Testis (tissue), 2 donors: ENCODE measurements at regions not wholly inside any gene's neighbourhood (a gene's known extent, or its start where the extent isn't known, plus 50 kb on each side); places are given as distances from the start of the nearest gene placed in this dataset.

Experiments
- DNase-seq: peaks from one replicate; pipeline ENCODE4 v3.0.0-alpha.2; 2019
- H3K27ac ChIP-seq, 2 donors: fragments of 200-600 bp; sonication (generic); one replicate each; pipeline ENCODE4 v1.5.1; 2019
- H3K27me3 ChIP-seq: fragments of 200-600 bp; sonication (generic); one replicate; pipeline ENCODE4 v1.5.1; 2019
- H3K36me3 ChIP-seq: fragments of 200-600 bp; sonication (generic); one replicate; pipeline ENCODE4 v1.5.1; 2017; ENCODE audit warnings: low read depth; ENCODE audit errors: missing control alignments
- H3K4me1 ChIP-seq: fragments of 200-600 bp; sonication (generic); one replicate; pipeline ENCODE4 v1.5.1; 2019
- H3K4me3 ChIP-seq, 2 donors: fragments of 200-600 bp; sonication (generic); one replicate each; pipeline ENCODE4 v1.5.1; 2017 to 2019
- H3K9me3 ChIP-seq: fragments of 200-600 bp; sonication (generic); one replicate; pipeline ENCODE4 v1.5.1; 2017
- CTCF ChIP-seq, 3 experiments: fragments of 450-650 bp in 2 of 3; fragments of 200-600 bp in 1 of 3; sonication (generic) in 1 of 3; IDR thresholded peaks; one replicate each; pipeline ENCODE4 v1.5.1; 2016 to 2019; ENCODE audit warnings: antibody characterized with exemption in 3 of 3, mild to moderate bottlenecking in 2 of 3, moderate library complexity in 1 of 3
- POLR2A ChIP-seq: fragments of 450-650 bp; IDR thresholded peaks from one replicate; pipeline ENCODE4 v1.6.1; 2017; ENCODE audit warnings: antibody characterized with exemption, mild to moderate bottlenecking, moderate library complexity
- WGBS, 2 donors: methylation state at CpG; one replicate each; pipeline ENCODE4 v1.1.5; 2018; 5-methylcytosine and 5-hydroxymethylcytosine counted together
- intact Hi-C: fragments of 100-400 bp; cut with DNase I; formaldehyde crosslinking; loops from one replicate; pipeline ENCODE4 v1.15.1; 2023; ENCODE audit warnings: low total_unique reads

- no peaks in the 10 kb centered on the region for H3K27me3 ChIP-seq
- no peak for DNase-seq
- no peak overlapping the region for H3K4me3 ChIP-seq
- no peaks in the 10 kb centered on the region for H3K4me1 ChIP-seq
- H3K27ac ChIP-seq, result no peak overlapping the region
- intact Hi-C loops, result no loop called here
- H3K9me3 ChIP-seq, result no peaks in the 10 kb centered on the region
- no peaks in the 10 kb centered on the region for H3K36me3 ChIP-seq
- 76 to 90% methylated on average over 2 of the region's 2 CpGs for WGBS, 2 donors
- no peak for TF ChIP-seq CTCF (IDR thresholded peaks at IDR 0.05)
- no peak for TF ChIP-seq POLR2A
These were observed 136.0 kb upstream of the ALDH1B1 start for GRCh38 chr9:38256461-38256860.

GRCh38 chr9:38255599-38255998, 136.9 kb upstream of the ALDH1B1 start:
- DNase-seq, result no peak
- Histone ChIP-seq H3K4me1 (no peaks in the 10 kb centered on the region), H3K36me3 (no peaks in the 10 kb centered on the region), H3K4me3 (no peak overlapping the region), H3K27me3 (no peaks in the 10 kb centered on the region), H3K9me3 (no peaks in the 10 kb centered on the region), H3K27ac (no peak overlapping the region)
- TF ChIP-seq CTCF (IDR thresholded peaks at IDR 0.05) (no peak), POLR2A (no peak)
- WGBS, 2 donors, result 91 to 93% methylated on average over 3 of the region's 3 CpGs
- intact Hi-C loops, result no loop called here

- WGBS, 2 donors, result 56 to 77% methylated on average over 2 of the region's 2 CpGs
- intact Hi-C loops, result no loop called here
These were observed 137.7 kb upstream of the ALDH1B1 start for GRCh38 chr9:38254756-38255155.

GRCh38 chr9:38254151-38254550, 138.4 kb upstream of the ALDH1B1 start:
- intact Hi-C loops, result no loop called here
- Histone ChIP-seq H3K9me3 (no peaks in the 10 kb centered on the region), H3K4me1 (no peaks in the 10 kb centered on the region), H3K36me3 (no peaks in the 10 kb centered on the region), H3K27me3 (no peaks in the 10 kb centered on the region), H3K27ac (no peak overlapping the region), H3K4me3 (no peak overlapping the region)
- TF ChIP-seq CTCF (IDR thresholded peaks at IDR 0.05), result no peak
- no peak for TF ChIP-seq POLR2A
- DNase-seq, result no peak
- 56 to 79% methylated on average over 5 to 7 of the region's 7 CpGs for WGBS, 2 donors

More at GRCh38 chr9:38254756-38255155, 137.7 kb upstream of the ALDH1B1 start:
- TF ChIP-seq POLR2A, result no peak
- no peak for TF ChIP-seq CTCF (IDR thresholded peaks at IDR 0.05)
- no peaks in the 10 kb centered on the region for H3K9me3 ChIP-seq
- H3K4me1 ChIP-seq, result no peaks in the 10 kb centered on the region
- H3K36me3 ChIP-seq, result no peaks in the 10 kb centered on the region
- H3K27ac ChIP-seq, result no peak overlapping the region
- no peak overlapping the region for H3K4me3 ChIP-seq
- H3K27me3 ChIP-seq, result no peaks in the 10 kb centered on the region
- no peak for DNase-seq

- H3K9me3 ChIP-seq, result no peaks in the 10 kb centered on the region
- no peak overlapping the region for H3K4me3 ChIP-seq
- intact Hi-C loops, result no loop called here
- no peaks in the 10 kb centered on the region for H3K4me1 ChIP-seq
- DNase-seq, result no peak
- no peak overlapping the region for H3K27ac ChIP-seq
- H3K27me3 ChIP-seq, result no peaks in the 10 kb centered on the region
- no peak for TF ChIP-seq CTCF (IDR thresholded peaks at IDR 0.05)
- no peak for TF ChIP-seq POLR2A
- H3K36me3 ChIP-seq, result no peaks in the 10 kb centered on the region
- 90 to 91% methylated on average over 7 of the region's 7 CpGs for WGBS, 2 donors
These were observed 139.3 kb upstream of the ALDH1B1 start for GRCh38 chr9:38253200-38253599.
